GM12872 (cell line): ENCODE measurements at regions not wholly inside any gene's neighbourhood (a gene's known extent, or its start where the extent isn't known, plus 50 kb on each side); places are given as distances from the start of the nearest gene placed in this dataset.

Experiments used
- CTCF ChIP-seq: IDR thresholded peaks from 3 replicates; pipeline ENCODE4 v1.5.1; 2011; ENCODE audit warnings: low read depth, mild to moderate bottlenecking, low read length, moderate library complexity; ENCODE audit not compliant: insufficient read depth

DNA sequence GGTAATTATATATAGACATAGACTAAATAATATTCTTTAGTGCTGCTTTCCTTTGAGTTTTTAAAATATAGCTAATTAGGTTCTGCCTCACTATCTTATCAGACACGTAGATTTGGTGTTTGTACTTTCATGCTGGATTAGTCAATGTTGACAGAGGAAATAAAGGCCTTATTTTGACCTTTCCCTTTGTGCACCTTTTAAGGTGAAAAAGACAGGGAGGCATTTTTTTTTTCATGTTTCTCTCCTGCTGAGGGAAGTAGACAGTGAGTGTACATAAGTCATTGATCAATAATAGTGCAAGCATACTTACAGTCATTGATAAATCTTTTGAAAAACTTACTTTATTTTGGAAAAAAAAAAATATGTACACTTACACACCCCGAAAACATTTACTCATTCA is 467.8 kb downstream of the GRXCR1 start:
- no peak for TF ChIP-seq CTCF

- TF ChIP-seq CTCF: no peak
Observed at GRCh38 chr4:43362875-43363636, 470.5 kb downstream of the GRXCR1 start.

DNA sequence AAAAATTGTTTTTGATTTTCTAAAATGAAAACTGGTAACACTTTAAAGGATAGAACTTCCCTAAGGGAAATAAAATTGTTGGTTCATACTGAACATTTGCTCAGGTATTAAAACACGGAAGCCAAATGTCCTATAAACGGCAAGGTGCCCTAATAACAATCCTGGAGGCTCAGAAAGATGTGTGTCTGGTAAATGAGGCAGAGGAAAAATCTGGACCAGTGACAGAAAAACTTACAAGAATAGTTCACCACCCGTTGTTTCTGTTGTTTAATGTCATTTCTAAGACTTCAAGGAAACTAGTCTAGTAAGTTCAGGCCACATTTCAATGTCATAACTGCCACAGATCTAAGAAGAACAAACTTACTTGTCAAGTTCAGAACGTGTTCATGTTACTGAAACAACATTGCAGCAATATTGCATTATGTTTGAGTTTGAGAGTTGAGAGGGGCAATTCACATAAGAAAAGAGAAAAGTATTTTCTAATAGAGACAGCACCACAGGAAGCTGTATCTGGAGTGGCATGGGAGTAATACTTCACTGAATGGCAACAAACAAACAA is 476.6 kb downstream of the GRXCR1 start:
- no peak for TF ChIP-seq CTCF

DNA sequence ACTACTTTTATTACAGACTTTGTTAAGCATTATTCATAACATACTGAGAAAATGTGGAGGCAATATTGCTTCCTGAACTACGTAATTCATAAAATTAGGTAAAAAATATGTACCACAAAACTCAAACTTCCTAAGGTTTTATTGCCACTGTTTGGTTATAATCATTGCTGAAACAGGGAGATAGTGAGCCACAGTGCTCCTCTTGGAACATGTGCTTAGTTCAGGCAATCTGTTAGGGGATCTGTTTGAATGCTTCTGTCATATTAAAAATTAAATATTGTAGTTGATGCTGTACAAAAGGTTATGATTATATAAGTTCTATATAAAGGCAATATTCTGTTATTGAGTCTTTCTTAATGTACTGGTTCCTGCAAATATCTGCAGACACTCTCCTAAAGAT is 480.7 kb downstream of the GRXCR1 start:
- TF ChIP-seq CTCF: no peak

GRCh38 chr4:43374216-43374751 is 481.8 kb downstream of the GRXCR1 start:
- no peak for TF ChIP-seq CTCF

DNA sequence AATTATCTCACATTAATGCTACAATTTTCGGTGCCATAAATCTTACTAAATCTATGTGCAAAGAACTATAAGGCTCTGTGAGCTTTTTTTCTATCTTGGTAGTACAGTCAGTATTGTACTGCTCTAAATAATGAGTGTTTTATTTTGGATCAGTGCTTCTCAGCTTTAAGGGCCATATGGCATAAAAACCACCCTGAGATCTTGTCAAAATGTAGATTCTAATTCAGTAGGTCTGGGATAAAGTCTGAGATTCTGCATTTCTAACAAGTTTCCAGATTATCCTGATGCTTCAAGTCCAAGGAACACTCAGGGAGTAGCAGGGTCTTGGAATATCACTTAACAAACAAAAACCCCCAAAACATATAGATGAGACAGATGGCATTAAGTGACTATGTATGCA is 486.5 kb downstream of the GRXCR1 start:
- no peak for TF ChIP-seq CTCF

DNA sequence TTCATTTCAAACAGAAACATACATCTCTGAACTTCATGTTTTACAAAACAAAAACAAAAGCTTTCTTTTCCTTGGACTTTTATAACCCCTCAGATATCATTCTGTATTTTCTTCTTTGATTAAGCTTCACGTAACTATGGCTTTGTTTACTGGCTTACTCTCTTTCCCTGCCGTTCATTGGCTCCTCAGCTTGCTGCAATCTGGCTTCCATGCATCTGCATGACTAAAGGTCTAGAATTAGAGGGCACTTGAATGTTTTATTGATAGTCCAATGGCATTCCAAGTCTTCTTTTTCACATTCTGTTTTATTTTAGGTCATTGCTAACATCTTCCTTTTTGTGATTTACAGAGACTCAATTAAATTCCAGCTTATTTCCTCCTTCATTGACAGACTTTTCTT is 487.6 kb downstream of the GRXCR1 start:
- no peak for TF ChIP-seq CTCF
